ENCODE measurements at regions not wholly inside any gene's neighbourhood (a gene's known extent, or its start where the extent isn't known, plus 50 kb on each side); places are given as distances from the start of the nearest gene placed in this dataset.

DNA sequence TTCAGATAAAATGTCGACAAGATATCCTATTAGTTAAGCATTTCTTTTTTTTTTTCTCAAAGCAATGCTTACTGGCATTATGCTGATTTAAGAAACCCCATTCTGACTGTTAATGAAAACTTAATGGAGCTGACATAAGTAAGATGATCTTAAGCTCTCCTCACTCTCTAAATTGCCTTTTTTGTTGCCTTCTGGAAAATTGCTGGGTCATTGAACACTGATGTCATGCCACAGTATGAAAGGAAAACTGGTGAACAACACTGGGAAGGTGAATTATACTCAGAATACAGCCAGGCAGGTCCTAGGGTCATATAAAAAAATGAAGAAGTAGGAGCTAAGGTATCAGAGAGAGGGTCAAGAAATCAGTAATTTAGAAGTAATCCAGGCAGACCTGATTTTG lies 179.9 kb downstream of the BTG1 start:
- no peak for DNase-seq (ENCODE audit: low read depth)

- DNase-seq (ENCODE audit: low read depth), result no peak
These were observed 181.1 kb downstream of the BTG1 start for GRCh38 chr12:91964501-91964900.

- no peak for DNase-seq (ENCODE audit: low read depth)
These were observed 186.4 kb downstream of the BTG1 start for GRCh38 chr12:91959220-91959619.

DNA sequence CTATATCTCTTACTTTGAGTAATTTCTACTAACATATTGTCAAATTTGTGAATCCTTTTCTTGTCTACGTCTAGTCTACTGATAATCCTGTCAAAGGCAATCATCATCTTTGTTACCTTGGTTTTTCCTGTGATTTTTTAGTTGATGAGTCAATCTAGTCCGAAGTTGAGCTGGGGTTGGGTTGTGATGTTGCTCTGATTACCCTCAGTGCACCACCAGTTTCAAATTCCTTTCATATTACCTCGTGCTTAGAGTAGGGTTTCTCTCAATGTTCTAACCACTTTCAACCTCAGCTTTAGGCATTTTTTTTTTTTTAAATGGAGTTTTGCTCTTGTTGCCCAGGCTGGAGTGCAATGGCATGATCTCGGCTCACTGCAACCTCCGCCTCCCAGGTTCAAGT lies 186.8 kb downstream of the BTG1 start:
- peak; percentile 31 for DNase-seq (ENCODE audit: low read depth)

DNA sequence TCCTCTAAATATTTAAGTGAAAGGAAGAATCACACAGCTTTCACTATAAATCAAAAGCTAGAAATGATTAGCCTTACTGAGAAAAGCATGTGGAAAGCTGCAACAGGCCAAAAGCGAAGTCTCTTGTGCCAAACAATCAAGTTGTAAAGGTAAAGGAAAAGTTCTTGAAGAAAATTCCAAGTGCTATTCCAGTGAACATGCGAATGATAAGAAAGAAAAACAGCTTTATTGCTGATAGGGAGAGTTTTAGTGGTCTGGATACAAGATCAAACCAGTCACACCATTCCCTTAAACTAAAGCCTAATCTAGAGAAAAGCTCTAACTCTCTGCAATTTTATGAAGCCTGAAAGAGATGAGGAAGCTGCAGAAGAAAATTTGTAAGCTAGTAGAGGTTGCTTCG lies 190.9 kb downstream of the BTG1 start:
- DNase-seq (ENCODE audit: low read depth), result no peak

DNA sequence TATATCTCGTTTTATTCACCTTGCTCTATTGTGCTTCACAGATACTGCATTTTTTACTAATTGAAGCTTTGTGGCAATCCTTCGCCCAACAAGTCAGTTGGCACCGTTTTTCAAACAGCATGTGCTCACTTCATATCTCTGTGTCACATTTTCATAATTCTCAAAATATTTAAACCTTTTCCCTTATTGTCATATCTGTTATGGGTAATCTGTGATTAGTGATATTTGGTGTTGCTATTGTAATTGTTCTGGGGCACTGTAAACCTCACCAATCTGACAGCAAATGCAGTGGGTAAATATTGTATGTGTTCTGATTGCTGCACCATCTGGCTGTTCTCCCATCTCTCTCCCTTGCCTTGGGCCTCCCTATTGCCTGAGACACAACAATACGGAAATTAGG lies 191.3 kb downstream of the BTG1 start:
- no peak for DNase-seq (ENCODE audit: low read depth)

DNA sequence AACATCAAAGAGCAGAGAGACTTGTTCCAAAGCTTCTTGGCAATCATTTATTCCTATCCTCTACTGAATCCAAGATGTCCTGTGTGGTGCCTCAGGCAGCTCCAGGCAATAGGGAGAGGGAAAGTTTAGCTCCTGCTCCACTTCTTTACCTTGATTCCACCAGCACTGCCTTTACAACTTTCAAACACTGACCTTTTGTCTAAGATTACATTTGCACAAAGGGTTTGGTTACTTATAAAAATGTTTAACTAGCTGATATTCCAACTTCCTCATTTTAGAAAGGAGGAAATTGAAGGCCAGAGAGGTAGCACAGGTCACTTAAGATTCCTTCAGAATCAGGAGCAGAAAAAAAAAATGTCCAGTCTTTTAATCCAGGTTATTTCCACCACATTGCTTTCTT lies 192.7 kb downstream of the BTG1 start:
- no peak for DNase-seq (ENCODE audit: low read depth)

- DNase-seq (ENCODE audit: low read depth), result no peak
These were observed 194.1 kb downstream of the BTG1 start for GRCh38 chr12:91951571-91951970.

GRCh38 chr12:91948504-91948903 lies 197.1 kb downstream of the BTG1 start:
- DNase-seq (ENCODE audit: low read depth), result no peak

DNA sequence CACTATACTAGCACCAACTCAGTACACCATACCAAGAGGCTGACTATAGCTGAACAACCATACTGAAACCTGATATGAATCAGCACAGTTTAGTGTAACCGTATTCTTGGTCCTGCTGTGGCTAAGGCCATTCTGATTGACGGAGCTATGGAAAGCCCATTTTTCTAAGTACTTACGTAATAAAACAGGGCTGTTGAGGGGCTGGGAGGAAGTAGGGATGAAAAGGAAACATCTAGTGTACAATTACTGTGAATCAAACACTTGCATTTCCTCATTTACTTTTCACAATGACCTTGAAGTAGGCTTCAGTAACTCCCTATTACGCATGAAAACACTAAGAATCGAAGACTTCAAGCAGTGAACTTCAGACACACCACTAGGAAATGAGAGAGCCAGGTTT lies 198.2 kb downstream of the BTG1 start:
- no peak for DNase-seq (ENCODE audit: low read depth)

- DNase-seq (ENCODE audit: low read depth), result no peak
These were observed 201.0 kb downstream of the BTG1 start for GRCh38 chr12:91944637-91945036.

GRCh38 chr12:91940826-91941570 lies 204.6 kb downstream of the BTG1 start:
- DNase-seq (ENCODE audit: low read depth), result no peak

DNA sequence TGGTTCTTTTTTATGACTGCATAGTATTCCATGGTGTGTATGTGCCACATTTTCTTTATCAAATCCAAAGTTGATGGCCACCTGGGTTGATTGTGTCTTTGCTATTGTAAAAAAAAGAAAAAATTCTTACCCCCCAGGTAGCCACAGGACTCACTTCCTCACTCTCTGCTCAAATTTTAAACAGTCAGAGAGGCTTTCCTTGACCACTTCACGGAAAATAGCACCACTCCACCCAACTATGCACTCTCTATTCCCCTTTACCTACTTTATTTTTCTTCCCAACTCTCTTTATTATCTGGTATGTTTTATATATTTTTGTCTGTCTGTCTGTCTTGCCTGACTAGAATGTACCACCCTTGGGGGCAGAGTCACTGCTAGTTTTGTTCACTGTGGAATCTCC lies 205.3 kb downstream of the BTG1 start:
- no peak for DNase-seq (ENCODE audit: low read depth)

DNA sequence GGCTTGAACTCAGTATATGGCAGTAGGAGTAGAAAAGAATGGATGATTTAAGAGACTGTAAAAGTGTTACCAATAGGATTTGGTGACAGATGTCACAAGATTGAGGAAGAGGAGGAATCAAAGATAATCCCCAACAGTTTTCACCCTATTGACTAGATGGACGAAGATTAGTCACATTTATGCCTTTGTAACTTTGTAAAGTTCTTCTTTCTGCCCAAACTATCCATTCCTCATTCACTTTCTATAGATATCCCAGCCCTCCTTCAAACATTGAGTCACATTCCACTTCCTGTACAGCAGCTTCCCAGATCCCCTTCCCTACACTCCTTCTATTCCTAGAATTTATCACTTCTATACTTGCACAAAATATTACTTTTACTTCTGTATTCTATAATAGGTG lies 207.9 kb downstream of the BTG1 start:
- DNase-seq (ENCODE audit: low read depth), result no peak

DNA sequence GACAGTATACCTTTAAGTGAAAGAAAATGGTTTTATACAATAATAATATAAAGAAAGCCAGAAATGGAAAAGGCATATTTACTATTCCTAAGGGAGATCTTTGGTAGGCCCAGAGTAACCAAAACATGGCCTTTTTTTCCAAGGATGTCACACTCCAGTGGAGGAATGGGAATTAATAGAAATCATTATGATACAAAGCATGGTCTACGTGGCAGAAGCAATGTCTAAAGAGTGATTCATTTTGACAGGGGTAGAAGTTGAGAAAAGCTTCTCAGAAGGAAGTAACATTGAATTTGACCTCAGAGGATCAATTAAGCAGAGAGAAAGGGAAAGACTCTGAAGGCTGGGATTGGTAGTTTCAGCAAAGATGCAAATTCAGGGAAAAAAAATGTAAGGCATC lies 208.6 kb downstream of the BTG1 start:
- no peak for DNase-seq (ENCODE audit: low read depth)

GRCh38 chr12:91935296-91935695 lies 210.3 kb downstream of the BTG1 start:
- no peak for DNase-seq (ENCODE audit: low read depth)

DNA sequence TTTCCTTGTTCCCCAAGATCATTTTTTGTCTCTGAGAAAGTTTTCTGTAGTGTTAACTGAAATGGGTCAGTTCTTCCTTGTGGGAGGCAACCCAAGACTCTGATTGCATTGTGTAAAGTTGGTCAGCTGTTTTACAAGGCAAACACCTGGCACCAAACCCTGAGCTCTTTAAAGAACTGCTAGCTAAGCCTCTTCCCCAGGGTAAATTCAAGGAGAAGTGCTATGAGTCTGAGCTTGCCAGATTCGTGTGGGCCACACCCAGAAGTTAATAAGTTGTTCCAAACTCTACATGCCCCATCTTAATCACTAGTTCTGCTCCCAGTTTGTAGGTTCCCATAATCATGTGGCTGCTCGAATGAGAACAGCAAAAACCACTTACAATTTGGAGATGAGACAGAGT lies 214.5 kb downstream of the BTG1 start:
- no peak for DNase-seq (ENCODE audit: low read depth)

DNA sequence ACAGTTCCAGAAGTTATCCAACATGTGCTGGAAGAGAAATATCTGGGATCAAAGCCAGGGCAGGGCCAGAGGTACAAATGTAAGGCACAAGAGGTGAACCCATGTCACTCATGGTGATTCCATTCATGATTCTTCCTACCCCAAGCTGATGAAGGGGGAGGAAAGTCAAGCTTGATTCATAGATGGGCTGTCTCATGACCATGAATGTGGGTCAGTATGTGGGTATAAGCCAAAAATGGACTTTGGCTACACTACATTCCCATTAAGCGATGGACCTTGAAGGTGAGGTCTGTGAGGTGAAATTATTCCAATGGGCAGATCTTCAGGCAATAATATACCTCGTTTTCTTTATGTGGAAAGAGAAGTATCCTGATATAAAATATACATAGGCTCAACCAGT lies 217.1 kb downstream of the BTG1 start:
- no peak for DNase-seq (ENCODE audit: low read depth)

GRCh38 chr12:91926848-91927247 lies 218.8 kb downstream of the BTG1 start:
- DNase-seq (ENCODE audit: low read depth), result no peak

DNA sequence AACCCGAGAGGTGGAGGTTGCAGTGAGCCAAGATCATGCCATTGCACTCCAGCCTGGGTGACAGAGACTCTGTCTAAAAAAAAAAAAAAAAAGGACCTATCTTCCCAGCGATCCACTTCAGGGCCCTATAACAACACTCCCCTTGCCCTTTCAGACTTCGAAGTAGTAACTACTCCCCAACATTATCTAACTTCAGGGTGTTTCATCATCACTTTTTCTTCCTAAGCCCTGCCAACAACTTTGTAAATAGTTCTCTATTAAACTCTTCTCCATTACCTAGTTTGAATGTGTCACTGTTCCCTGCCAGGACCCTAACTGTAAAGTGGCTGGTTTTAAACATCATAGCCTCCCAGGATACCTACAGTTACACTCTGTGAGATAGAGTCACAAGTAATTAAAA lies 220.8 kb downstream of the BTG1 start:
- DNase-seq (ENCODE audit: low read depth), result no peak

DNA sequence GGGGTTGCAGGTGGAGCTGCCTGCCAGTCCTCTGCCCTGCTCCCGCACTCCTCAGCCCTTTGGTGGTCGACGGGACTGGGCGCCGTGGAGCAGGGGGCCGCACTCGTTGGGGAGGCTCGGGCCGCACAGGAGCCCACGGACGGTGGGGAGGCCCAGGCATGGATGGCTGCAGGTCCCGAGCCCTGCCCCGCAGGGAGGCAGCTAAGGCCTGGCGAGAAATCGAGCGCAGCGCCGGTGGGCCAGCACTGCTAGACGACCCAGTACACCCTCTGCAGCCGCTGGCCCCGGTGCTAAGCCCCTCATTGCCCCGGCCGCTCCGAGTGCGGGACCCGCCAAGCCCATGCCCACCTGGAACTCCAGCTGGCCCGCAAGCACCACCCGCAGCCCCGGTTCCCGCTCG lies 221.8 kb downstream of the BTG1 start:
- no peak for DNase-seq (ENCODE audit: low read depth)

- DNase-seq (ENCODE audit: low read depth), result no peak
These were observed 223.0 kb downstream of the BTG1 start for GRCh38 chr12:91922674-91923073.

- no peak for DNase-seq (ENCODE audit: low read depth)
These were observed 223.5 kb downstream of the BTG1 start for GRCh38 chr12:91922139-91922538.

GRCh38 chr12:91921555-91921954 lies 224.1 kb downstream of the BTG1 start:
- DNase-seq (ENCODE audit: low read depth), result no peak

DNA sequence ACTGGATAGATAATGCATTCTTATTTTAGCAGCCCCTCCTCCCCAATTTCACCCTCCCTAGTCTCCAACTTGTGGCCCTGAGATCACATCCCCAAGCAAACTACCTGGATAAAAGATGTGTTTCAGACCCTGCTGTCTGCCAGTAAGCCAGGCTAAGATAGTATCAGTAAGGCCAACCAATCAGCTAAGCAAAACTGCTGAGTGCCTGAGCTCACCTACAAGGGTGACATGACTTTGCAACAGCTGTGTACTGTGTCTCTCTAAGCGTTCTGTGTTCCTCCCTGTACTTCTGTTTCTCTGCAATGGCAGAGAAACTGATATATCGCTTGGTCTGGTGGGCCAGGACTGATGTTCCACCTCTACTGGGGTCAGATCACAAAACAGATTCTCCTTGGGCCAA lies 224.9 kb downstream of the BTG1 start:
- no peak for DNase-seq (ENCODE audit: low read depth)
